Keratinocyte (primary cell): ENCODE measurements at regions not wholly inside any gene's neighbourhood (a gene's known extent, or its start where the extent isn't known, plus 50 kb on each side); places are given as distances from the start of the nearest gene placed in this dataset.

Experiments
- CTCF ChIP-seq, 3 experiments: IDR thresholded peaks in 1 of 3; conservative IDR thresholded peaks in 1 of 3; optimal IDR thresholded peaks in 1 of 3; 2 replicates in 2 of 3; 3 replicates in 1 of 3; pipeline versions ENCODE3 to v1.5.1; 2011; ENCODE audit warnings: low read length in 3 of 3, mild to moderate bottlenecking in 3 of 3, moderate library complexity in 2 of 3, control low read depth in 1 of 3, inconsistent platforms in 1 of 3; ENCODE audit not compliant: insufficient read depth in 2 of 3; ENCODE audit errors: extremely low read depth in 1 of 3
- EZH2 ChIP-seq: IDR thresholded peaks from one replicate; pipeline ENCODE4 v1.6.1; 2012; ENCODE audit warnings: inconsistent platforms, mild to moderate bottlenecking, low read length, moderate library complexity

GRCh38 chr5:96123418-96123817 lies 161.8 kb upstream of the ELL2 start:
- TF ChIP-seq EZH2 (no peak), CTCF (optimal IDR thresholded peaks at IDR 0.05 in 1 of 3, IDR thresholded peaks at IDR 0.05 in 1 of 3, conservative IDR thresholded peaks at IDR 0.05 in 1 of 3; ENCODE audit: extremely low read depth in 1 of 3, insufficient read depth in 2 of 3, low read length in 3 of 3) (no peak)
